ENCODE measurements at regions not wholly inside any gene's neighbourhood (a gene's known extent, or its start where the extent isn't known, plus 50 kb on each side); places are given as distances from the start of the nearest gene placed in this dataset.

- no peak for DNase-seq
Observed at GRCh38 chr1:73953586-73953985, 244.4 kb downstream of the LRRIQ3 start.

DNA sequence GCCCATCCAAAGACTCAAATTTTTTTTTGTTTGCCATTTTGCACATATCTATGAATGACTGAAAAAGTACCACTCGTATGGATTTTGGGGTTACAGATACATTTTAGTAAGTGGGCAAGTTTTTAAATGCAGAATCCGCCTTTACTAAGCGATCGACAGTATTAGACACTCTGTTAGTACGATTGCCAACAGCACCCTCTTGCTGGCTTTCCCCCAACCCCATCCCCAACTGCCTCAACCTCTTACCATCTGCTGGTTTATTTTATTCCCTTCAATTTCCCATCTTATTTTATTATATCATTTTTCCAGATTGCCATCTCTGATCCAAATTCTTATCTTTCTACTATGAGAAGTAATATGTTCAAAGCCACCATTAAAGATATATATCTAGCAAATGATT, 244.8 kb downstream of the LRRIQ3 start:
- no peak for DNase-seq

DNA sequence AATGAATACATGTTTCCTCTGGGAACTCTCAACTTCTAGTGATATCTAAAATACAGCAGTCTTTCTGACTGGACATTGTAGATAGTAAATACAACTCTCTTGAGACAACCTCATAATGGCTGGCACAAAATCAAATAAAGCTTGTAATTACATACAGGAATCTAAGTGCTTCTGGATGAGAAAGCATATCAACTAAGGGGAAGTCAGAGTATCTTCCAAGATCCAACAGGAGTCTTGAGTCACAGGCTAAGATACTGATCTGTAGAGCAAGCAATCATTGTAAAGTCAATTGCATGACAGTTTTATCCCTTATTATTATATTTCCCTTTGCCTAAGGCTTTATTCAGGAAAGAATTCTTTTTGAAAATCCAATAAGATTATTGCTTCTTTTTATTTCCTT, 249.9 kb downstream of the LRRIQ3 start:
- no peak for DNase-seq

DNA sequence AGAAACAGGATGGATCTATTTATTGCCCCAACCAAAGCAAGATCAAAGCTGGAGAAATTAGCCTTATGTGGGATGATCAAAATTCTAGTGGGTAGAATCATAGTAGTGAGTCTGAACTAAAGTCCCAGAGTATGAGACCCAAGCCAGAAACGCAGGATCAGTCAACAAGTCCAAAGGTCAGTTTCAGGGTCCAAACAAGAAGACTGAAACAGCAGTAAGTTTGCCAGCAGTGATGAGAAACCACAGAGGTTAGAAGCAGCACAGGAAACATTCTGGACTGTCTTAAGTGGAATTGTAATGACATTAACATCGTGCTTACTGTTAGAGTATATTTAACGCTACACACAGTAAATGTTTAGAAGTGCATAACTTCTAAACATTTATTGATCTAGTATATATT, 251.0 kb downstream of the LRRIQ3 start:
- DNase-seq, result no peak

- DNase-seq, result no peak
Observed at GRCh38 chr1:73943270-73943669, 254.7 kb downstream of the LRRIQ3 start.

GRCh38 chr1:73930293-73930692, 267.7 kb downstream of the LRRIQ3 start:
- DNase-seq, result no peak

- no peak for DNase-seq
Observed at GRCh38 chr1:73914951-73915350, 283.0 kb downstream of the LRRIQ3 start.

DNA sequence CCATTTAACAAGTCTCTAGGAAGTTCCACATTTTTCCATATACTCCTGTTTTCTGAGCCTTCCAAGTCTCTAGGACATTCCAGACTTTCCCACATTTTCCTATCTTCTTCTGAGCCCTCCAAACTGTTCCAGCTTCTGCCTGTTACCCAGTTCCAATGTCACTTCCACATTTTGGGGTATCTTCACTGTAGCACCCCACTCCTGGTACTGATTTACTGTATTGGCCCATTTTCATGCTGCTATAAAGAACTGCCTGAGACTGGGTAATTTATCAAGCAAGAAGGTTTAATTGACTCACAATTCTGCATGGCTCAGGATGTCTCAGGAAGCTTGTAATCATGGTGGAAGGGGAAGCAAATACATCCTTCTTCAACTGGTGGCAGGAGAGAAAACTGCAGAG, 285.0 kb downstream of the LRRIQ3 start:
- no peak for DNase-seq

- no peak for DNase-seq
Observed at GRCh38 chr1:73911849-73912248, 286.1 kb downstream of the LRRIQ3 start.

DNA sequence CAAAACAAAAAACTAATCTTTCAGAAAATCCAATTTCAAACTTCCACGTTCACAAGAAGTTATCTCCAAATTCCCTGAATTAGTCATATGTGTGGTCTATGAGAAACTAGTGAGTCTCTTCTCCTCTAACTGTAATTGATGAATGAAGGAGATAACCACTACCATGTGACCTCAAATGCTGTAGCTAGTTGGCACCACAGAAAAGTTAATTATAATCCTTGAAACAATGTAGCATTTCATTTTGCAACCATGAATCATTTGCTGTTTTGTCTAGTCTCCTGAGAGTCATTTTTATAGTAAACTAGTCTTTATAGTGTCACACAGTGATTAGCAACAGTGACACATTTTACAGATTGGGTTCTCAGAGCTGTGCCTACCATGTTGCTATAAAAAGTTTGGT, 287.5 kb downstream of the LRRIQ3 start:
- no peak for DNase-seq

DNA sequence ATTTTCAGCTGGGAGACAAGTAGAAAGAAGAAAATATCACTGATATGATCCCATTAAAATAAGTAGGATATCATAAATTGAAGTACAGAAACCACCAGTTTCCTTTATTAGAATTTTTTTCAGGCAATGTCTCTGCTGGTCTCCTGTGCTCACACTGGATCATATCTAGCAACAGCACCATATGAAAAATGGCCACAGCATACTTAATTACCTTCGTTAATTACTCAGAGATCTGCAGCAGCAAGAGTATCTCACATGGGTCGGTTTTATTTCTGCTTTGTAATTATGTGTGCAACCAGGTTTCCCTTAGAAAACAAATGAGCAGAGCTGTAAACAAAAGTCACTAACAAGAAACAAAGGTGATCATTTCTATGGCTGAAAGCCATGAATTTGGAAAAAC, 287.9 kb downstream of the LRRIQ3 start:
- no peak for DNase-seq

DNA sequence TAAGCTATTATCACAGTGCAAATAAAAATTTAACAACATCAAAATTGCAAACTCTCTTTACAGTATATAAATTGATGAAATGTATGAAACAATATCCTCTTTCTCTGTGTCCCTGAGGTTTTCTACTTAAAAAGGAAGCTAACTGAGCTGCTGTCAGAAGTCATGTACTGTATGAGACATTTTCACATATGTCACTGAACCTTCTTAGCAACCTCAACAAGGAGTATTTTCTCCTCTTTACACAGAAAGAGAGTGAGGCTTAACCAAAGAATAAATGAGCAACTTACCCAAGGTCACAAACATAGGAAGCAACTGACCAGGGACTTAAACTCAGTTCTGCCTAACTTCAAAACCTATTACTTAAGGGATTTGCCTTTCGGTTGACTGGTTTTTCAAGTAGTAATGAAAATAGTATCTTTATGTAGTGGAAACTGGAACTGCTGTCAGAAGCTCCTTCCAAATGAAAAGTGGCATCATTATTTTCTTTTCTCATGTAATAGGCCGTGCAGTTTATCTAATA, 288.9 kb downstream of the LRRIQ3 start:
- DNase-seq, result no peak

DNA sequence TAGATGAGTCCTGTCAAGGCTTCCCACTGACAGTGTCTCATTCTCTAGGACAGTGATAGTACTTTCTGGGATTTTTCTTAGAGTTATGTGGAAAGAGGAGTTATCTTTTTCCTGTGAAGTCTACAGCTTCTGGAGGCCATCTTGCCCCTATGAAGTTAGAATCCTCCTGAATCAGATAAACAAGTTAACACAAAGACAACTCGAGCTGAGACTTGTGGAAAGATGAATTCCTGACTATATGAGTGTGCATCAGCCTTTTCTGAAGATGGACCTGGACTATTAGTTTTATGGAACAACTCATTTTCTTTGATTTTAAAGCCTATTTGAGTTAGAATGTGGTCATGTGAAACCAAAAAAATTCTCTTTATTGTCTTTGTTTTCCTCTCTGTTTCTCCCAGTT, 290.9 kb downstream of the LRRIQ3 start:
- no peak for DNase-seq

DNA sequence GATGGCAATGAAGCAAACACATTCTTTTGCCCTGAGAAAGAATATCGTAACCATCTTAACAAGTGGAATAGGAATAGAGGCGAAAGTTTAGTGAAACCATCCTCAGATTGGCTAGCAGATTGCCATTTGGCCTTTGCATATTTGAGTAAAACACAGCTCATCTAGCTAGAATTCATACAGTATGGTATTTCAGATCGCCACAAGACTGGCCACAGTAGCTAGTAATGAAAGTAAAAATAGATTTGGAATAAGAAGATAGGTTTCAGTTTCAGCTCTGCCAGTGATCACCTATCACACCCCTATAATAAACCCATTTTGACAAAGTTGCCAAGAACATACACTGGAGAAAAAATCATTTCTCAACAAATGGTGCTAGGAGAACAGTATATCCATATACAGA, 294.9 kb downstream of the LRRIQ3 start:
- DNase-seq, result no peak

- no peak for DNase-seq
Observed at GRCh38 chr1:73901738-73902137, 296.2 kb downstream of the LRRIQ3 start.

GRCh38 chr1:73899311-73899710, 298.7 kb downstream of the LRRIQ3 start:
- DNase-seq, result no peak

GRCh38 chr1:73898540-73898939, 299.4 kb downstream of the LRRIQ3 start:
- DNase-seq, result no peak

GRCh38 chr1:73887412-73887811, 310.6 kb downstream of the LRRIQ3 start:
- no peak for DNase-seq

DNA sequence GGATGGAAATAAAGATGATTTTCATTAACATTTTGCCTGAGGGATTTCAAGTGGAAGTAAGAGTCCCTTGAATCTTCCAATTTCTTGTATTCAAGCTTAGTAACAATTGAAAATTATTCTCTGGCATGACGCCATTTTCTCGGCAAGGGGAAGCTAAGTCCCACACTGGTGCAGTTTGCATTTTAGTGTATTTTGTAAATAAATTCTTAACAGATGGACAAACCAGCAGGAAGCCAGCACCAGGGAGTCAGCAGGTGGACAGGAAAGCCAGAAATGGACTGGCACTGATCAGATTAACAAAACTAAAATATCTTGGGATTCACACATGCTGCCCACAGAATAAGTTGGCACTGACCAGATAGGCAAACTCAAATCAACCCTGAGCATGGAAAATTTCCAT, 311.3 kb downstream of the LRRIQ3 start:
- DNase-seq, result no peak

DNA sequence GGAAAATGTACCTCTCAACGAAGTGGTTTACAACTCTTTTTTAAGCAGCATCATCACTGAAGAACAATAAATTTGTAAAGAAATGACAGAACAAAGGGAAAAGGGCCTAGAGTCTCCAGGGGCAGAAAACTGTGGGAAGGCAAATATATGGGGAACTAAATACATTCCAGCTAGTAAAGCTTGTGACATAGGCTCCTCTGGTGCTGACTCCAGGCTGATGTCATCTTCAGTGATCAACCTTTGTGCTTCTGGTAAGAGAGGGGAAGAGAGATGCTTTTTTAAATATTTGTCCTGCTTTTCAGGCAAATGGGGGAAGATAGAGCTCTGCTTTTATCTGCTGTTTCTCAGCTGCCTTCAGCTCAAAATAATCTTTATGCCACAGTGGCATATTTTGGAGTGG, 323.2 kb downstream of the LRRIQ3 start:
- DNase-seq, result no peak

DNA sequence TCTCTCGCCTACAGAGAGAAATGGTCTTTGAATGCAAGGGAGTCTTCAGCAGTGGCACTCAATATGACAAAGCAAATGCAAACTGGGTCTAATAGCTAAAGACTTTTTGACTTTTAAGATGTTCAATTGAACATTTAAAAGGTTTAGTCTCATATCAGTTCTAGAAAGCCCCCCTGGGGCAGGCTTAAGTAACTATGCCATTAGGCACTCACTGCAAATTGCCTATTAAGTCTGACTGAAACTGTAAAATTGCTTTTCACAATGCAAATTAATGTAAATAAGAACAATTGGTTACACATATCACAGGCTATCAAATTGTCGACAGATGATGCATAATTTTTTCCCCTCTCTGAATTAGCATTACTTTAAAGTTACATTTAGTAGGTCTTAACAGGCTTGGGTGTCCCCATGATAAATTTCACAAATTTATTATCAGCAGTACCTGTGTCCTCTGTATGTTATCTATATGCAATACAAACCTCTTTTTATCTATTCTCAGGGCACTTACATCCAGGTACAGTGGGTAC, 329.1 kb downstream of the LRRIQ3 start:
- no peak for DNase-seq

GRCh38 chr1:73862355-73862754, 335.6 kb downstream of the LRRIQ3 start:
- DNase-seq, result no peak

DNA sequence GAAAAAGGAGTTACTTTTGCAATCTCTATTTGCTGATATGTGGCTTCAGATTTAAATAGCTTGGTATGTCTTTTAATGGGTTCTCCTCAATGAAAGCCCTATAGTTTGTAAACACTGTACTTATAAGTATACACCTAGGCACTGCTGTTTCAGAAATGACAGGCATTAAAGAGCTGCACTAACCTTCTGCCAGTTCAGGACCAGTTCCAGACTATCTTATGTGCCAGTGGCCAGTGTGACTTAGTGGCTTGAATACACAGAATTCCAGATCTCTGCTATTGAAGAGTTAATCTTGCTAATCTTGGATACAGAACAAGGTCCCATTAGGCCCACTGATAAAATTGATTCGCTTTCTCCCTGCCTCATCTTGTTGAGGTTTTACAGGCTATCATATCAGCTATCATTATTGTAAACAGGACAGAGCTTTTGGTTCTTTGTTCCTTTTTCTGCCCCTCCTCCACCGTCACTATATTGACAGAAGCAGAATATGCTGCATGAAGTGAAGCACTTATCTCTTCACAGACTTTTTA, 337.5 kb downstream of the LRRIQ3 start:
- no peak for DNase-seq

DNA sequence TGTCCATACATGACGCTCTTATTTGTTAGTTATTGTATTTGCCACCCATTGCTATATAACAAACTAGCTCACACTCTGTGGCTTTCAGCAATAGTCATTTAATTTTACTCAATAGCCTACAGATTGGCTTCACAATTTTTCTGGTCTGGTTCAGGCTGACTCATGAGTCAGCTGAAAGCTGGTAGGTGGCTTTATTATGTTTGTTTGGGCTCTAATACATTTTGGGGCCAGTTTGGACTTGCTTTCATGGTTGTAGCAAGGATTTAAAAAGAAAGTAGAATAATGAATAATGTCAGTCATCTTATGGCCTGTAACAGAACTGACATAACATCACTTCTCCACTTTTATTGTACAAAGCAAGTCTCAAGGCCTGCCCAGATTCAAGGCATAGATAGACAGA, 338.7 kb downstream of the LRRIQ3 start:
- no peak for DNase-seq

DNA sequence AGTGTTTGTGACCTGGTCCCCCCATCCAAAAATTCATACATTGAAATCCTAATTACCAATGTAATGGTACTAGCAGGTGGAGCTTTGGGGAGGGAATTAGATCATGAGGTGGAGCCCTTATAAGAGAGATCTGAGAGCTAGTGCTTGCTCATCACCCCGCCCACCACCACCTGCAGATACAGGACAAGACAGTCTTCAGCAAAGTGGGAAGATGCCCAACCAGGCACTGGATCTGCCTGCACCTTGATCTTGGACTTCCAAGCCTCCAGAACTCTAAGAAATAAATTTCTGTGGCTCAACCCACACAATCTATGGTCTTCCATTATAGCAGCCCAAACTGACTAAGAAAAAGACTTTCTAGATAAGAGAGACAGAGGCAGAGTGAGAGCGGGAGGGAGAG, 343.4 kb downstream of the LRRIQ3 start:
- no peak for DNase-seq

DNA sequence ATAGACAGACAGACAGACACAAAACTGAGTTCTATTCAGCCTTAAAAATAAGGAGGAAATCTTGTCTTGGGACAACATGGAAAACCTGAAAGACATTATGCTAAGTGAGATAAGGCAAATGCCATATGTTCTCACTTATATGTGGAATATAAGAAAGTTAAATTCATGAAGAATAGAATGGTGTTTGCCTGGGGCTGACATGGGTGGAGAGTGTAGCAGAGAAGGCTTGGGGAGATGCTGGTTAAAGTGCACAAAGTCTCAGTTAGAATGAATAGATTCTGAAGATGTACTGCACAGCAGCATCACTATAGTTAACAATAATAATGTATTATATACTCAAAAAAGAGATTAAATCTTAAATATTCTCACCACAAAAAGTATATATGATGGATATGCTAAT, 355.5 kb downstream of the LRRIQ3 start:
- no peak for DNase-seq

Measured in NCI-H1092 (cell line).